A549 (cell line): ENCODE measurements at regions not wholly inside any gene's neighbourhood (a gene's known extent, or its start where the extent isn't known, plus 50 kb on each side); places are given as distances from the start of the nearest gene placed in this dataset.

Experiments used
- CTCF ChIP-seq: fragments of >200 bp; sonication (Bioruptor Twin); formaldehyde crosslinking; IDR thresholded peaks from 3 replicates; pipeline ENCODE4 v1.5.1; 2016
- POLR2A ChIP-seq: IDR thresholded peaks from 2 replicates; pipeline ENCODE4 v1.6.1; 2012; ENCODE audit warnings: mild to moderate bottlenecking, low read length
- TF ChIP-seq, protein P1 (sequence below): IDR thresholded peaks from 2 replicates; pipeline ENCODE4 v1.6.1; 2012

GRCh38 chr22:48929276-48929790 is 898.3 kb downstream of the BRD1 start:
- TF ChIP-seq CTCF, result no peak
- TF ChIP-seq, protein P1, sequence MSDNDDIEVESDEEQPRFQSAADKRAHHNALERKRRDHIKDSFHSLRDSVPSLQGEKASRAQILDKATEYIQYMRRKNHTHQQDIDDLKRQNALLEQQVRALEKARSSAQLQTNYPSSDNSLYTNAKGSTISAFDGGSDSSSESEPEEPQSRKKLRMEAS, result no peak
- TF ChIP-seq POLR2A, result no peak
